ENCODE measurements at regions not wholly inside any gene's neighbourhood (a gene's known extent, or its start where the extent isn't known, plus 50 kb on each side); places are given as distances from the start of the nearest gene placed in this dataset.

- H3K27me3 ChIP-seq (ENCODE audit: insufficient read depth, low read length): 0 out of 2 replicates have a peak, but pooled peaks cover 3% of the 10 kb centered on the region
- Mint-ChIP-seq H3K4me1 (peaks cover 2 to 26% of the 10 kb centered on the region in 2 experiments), H3K4me3 (no peak overlapping the region), H3K36me3 (ENCODE audit: insufficient read depth in 1 of 3, low read depth in 3 of 3) (peaks cover 0 to 4% (median 0%) of the 10 kb centered on the region in 3 experiments; a peak in 2 of 7 replicates), H3K9me3 (peaks cover 57 to 63% of the 10 kb centered on the region in 2 experiments), H3K27ac (no peak overlapping the region), H3K27me3 (ENCODE audit: low read depth) (peaks cover 3% of the 10 kb centered on the region; the same call in 1 of the 2 replicates)
- H3K27ac ChIP-seq (ENCODE audit: insufficient read length, low read depth, low read length): no peak overlapping the region
- no peaks in the 10 kb centered on the region for H3K79me1 ChIP-seq (ENCODE audit: insufficient read depth, low read depth, low read length, poor library complexity, severe bottlenecking)
- no CpG with 5 or more reads among the region's 4 CpGs for WGBS (ENCODE audit: extremely low coverage, insufficient read length, low lambda C conversion rate)
- no peak overlapping the region for H2AFZ ChIP-seq (ENCODE audit: low read length)
- H3K23me2 ChIP-seq (ENCODE audit: insufficient read length, low read depth, low read length, poor library complexity, severe bottlenecking): no peaks in the 10 kb centered on the region
- no peak overlapping the region for H3K56ac ChIP-seq (ENCODE audit: insufficient read length, low read depth, low read length)
- no peaks in the 10 kb centered on the region for H4K20me1 ChIP-seq (ENCODE audit: control insufficient read depth, insufficient read depth, insufficient read length)
- no peak overlapping the region for H2BK20ac ChIP-seq (ENCODE audit: low read depth, low read length, poor library complexity, severe bottlenecking)
- no peak overlapping the region for H3T11ph ChIP-seq (ENCODE audit: low read length)
- no peak overlapping the region for H3K18ac ChIP-seq (ENCODE audit: insufficient read length, low read depth, low read length)
- H2BK12ac ChIP-seq (ENCODE audit: insufficient read length, low read depth, low read length): no peak overlapping the region
- no peak overlapping the region for H2BK15ac ChIP-seq (ENCODE audit: low read depth, low read length)
- H3K4me1 ChIP-seq (ENCODE audit: insufficient read depth, low read length): no peaks in the 10 kb centered on the region
- no peak overlapping the region for H4K5ac ChIP-seq (ENCODE audit: insufficient read length, low read depth, low read length)
- H2BK5ac ChIP-seq (ENCODE audit: insufficient read length, low read length): no peak overlapping the region
- TF ChIP-seq CTCF (conservative IDR thresholded peaks at IDR 0.05): no peak
- DNase-seq: no peak
- H3K14ac ChIP-seq (ENCODE audit: insufficient read depth, low read length): no peak overlapping the region
- H3K9me3 ChIP-seq (ENCODE audit: control insufficient read depth, low read depth, low read length): no peaks in the 10 kb centered on the region
- H3K4ac ChIP-seq (ENCODE audit: low read depth, low read length): no peak overlapping the region
- no peak overlapping the region for H3K9ac ChIP-seq (ENCODE audit: extremely low read depth, insufficient read length, low read length)
- no peak overlapping the region for H3K4me2 ChIP-seq (ENCODE audit: insufficient read depth, insufficient read length, low read length)
- no peak overlapping the region for H2BK120ac ChIP-seq (ENCODE audit: low read depth, low read length, poor library complexity, severe bottlenecking)
- H2AK5ac ChIP-seq (ENCODE audit: insufficient read length, low read length): no peak overlapping the region
- no peak overlapping the region for H4K91ac ChIP-seq (ENCODE audit: insufficient read length, low read depth, low read length)
- no peaks in the 10 kb centered on the region for H3K79me2 ChIP-seq (ENCODE audit: insufficient read depth, low read length)
- H4K8ac ChIP-seq (replicated peaks; ENCODE audit: insufficient read length, low read depth, low read length): no peak overlapping the region
- no peak overlapping the region for H3K23ac ChIP-seq (ENCODE audit: insufficient read length, low read depth, low read length)
These were observed 215.8 kb downstream of the MID1IP1 start for GRCh38 chrX:39017077-39017476.

All from H9 (cell line).